ENCODE measurements at regions not wholly inside any gene's neighbourhood (a gene's known extent, or its start where the extent isn't known, plus 50 kb on each side); places are given as distances from the start of the nearest gene placed in this dataset.

GRCh38 chr18:65990944-65991708 lies 240.3 kb downstream of the CDH7 start:
- H3K4me3 ChIP-seq (ENCODE audit: low read depth, low read length), result no peak overlapping the region
- no peak for DNase-seq (ENCODE audit: low read depth, low spot score)
- no peak for TF ChIP-seq CTCF (IDR thresholded peaks at IDR 0.05; ENCODE audit: low read depth, low read length)
- in situ Hi-C loops (cut with HindIII; ENCODE audit: low sequenced_read_pairs), result no loop called here

GRCh38 chr18:65990174-65990690 lies 239.4 kb downstream of the CDH7 start:
- no peak for TF ChIP-seq CTCF (IDR thresholded peaks at IDR 0.05; ENCODE audit: low read depth, low read length)
- no peak for DNase-seq (ENCODE audit: low read depth, low spot score)
- in situ Hi-C loops (cut with HindIII; ENCODE audit: low sequenced_read_pairs), result no loop called here

GRCh38 chr18:65988972-65989371 lies 238.2 kb downstream of the CDH7 start:
- no peak for DNase-seq (ENCODE audit: low read depth, low spot score)

More at GRCh38 chr18:65990174-65990690, 239.4 kb downstream of the CDH7 start:
- no peak overlapping the region for H3K4me3 ChIP-seq (ENCODE audit: low read depth, low read length)

GRCh38 chr18:65988386-65988785 lies 237.6 kb downstream of the CDH7 start:
- in situ Hi-C loops (cut with HindIII; ENCODE audit: low sequenced_read_pairs), result no loop called here
- no peak for TF ChIP-seq CTCF (IDR thresholded peaks at IDR 0.05; ENCODE audit: low read depth, low read length)
- no peak for DNase-seq (ENCODE audit: low read depth, low spot score)
- no peak overlapping the region for H3K4me3 ChIP-seq (ENCODE audit: low read depth, low read length)

More at GRCh38 chr18:65988972-65989371, 238.2 kb downstream of the CDH7 start:
- no peak overlapping the region for H3K4me3 ChIP-seq (ENCODE audit: low read depth, low read length)
- TF ChIP-seq CTCF (IDR thresholded peaks at IDR 0.05; ENCODE audit: low read depth, low read length), result no peak
- in situ Hi-C loops (cut with HindIII; ENCODE audit: low sequenced_read_pairs), result no loop called here

- in situ Hi-C loops (cut with HindIII; ENCODE audit: low sequenced_read_pairs), result no loop called here
- H3K4me3 ChIP-seq (ENCODE audit: low read depth, low read length), result no peak overlapping the region
- TF ChIP-seq CTCF (IDR thresholded peaks at IDR 0.05; ENCODE audit: low read depth, low read length), result no peak
- no peak for DNase-seq (ENCODE audit: low read depth, low spot score)
These were observed 232.9 kb downstream of the CDH7 start for GRCh38 chr18:65983750-65984149.

- no peak for TF ChIP-seq CTCF (IDR thresholded peaks at IDR 0.05; ENCODE audit: low read depth, low read length)
- in situ Hi-C loops (cut with HindIII; ENCODE audit: low sequenced_read_pairs), result no loop called here
- no peak overlapping the region for H3K4me3 ChIP-seq (ENCODE audit: low read depth, low read length)
- no peak for DNase-seq (ENCODE audit: low read depth, low spot score)
These were observed 224.7 kb downstream of the CDH7 start for GRCh38 chr18:65975536-65975935.
